ENCODE measurements at regions not wholly inside any gene's neighbourhood (a gene's known extent, or its start where the extent isn't known, plus 50 kb on each side); places are given as distances from the start of the nearest gene placed in this dataset.

DNA sequence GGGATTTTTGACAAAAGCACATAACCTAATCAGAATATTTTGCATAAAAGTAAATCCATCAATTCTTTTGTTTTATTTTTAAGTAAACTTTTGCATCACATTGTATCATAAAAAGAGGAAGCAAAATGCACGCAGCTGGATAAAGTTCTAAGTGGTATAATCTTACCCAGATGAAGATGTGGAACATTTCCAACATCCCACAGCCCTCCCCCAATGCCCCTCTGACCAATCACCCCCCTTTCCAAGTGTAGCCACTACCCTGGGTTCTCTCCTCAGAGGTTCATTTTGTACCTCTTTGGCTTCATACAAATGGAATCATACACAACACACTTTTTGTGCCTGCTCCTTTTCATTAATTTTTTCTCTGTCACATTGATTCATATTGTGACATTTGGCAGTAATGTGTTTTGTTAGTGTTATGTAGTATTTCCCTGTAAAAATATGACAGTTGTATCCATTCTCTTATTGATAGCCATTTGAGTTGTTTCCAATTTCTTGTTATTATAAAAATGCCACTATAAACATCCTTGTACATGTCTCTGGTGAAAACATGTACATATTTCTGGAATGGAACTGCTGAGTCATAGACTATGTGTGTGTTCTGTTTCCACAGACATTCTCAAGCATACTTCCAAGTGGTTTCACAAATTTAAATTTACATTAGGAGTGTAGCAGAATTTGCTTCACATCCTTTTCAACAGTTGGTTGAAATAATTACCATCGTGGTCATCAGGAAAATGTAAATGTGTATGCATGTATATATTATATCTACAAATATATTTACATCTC is 92.9 kb upstream of the SYNDIG1 start:
- no peak for DNase-seq (ENCODE audit: low spot score)

DNA sequence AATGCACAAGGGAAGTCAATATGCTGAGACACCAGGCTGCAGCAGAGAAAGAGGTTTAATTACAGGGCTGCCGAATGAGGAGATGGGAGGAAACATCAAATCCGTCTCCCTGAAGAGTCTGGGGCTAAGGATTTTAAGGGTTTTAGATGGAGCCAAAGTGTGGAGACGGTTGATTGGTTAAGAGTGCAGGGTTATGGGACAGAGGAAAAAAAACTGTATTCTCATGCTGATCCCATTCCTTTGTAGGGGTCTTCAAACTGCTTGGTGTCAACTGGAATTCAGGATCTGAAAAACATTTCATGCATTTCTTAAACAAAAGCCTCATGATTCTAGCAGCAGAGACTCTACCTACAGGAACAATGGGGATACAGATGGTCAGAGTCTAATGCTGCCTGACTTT is 96.1 kb upstream of the SYNDIG1 start:
- no peak for DNase-seq (ENCODE audit: low spot score)

GRCh38 chr20:24370911-24371695 is 98.3 kb upstream of the SYNDIG1 start:
- no peak for DNase-seq (ENCODE audit: low spot score)

DNA sequence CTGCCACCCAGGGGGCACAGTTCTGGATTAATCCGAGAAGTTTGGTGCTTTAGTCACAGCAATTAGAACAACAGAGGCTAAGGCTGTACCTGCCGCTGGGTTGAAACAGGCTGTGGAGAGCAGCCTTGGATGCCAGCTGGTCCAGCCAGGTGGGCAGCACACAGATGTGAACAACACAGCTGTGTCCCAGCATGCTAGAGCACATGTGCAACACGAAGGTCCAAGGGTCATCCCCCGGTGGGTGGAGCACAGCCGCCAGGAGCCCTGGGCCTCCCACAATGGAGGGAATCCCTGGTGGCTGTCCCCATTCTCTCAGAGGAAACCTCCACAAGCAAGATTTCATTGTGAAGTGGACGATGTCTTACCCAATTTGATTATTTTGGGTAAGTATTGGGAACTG is 99.2 kb upstream of the SYNDIG1 start:
- DNase-seq (ENCODE audit: low spot score), result no peak

GRCh38 chr20:24368253-24368652 is 101.2 kb upstream of the SYNDIG1 start:
- no peak for DNase-seq (ENCODE audit: low spot score)

DNA sequence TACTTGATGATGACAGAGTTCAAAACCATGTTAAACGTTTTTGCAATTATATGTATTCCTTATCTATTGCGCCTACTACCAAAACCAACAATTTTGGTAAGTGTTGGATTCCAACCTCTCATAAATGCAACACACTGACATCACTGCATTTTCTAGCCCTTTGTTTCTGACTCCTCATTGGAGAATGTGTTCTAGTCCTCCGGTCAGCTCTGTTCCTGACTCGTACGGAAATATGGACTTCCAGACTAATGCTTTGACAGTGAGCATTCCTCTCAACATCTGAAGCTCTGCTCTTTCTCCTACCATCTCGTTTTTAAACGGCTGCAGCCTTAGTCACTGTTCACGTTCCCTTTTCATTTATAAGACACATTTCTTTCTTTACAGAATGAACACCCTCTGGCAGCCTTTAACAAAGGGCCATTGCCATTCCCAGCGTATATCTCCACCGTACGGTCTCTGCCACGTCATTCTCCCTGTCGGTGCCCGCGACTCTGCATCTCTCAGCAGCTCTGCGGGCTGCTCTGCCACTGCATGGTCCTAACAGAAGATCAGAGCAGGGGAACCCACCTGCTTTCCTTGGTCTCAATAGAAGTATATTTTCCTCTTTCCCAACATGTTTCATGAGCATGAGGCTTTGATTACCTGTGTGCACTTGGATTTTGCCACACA is 103.0 kb upstream of the SYNDIG1 start:
- no peak for DNase-seq (ENCODE audit: low spot score)

GRCh38 chr20:24365670-24366069 is 103.8 kb upstream of the SYNDIG1 start:
- no peak for DNase-seq (ENCODE audit: low spot score)

DNA sequence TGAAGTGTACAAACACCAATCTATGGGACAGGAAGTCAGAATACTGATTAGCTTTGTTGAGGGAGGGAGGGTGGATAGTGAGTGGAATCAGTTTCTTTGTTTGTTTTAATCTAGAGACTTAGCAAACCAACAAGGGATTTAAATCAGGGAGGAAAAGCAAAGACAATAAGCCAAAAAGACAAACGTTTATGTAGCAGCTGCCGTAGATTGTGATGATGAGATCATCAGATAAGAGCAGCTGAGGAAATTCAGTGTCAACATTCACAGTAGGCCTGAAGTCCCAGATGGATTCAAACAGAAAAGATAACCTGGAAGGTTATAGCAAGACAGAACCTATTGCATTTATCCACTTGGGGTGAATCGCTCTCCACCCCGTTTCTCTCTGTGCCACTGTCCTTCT is 104.9 kb upstream of the SYNDIG1 start:
- no peak for DNase-seq (ENCODE audit: low spot score)

- DNase-seq (ENCODE audit: low spot score), result no peak
Measured at GRCh38 chr20:24363031-24363430, 106.4 kb upstream of the SYNDIG1 start.

- no peak for DNase-seq (ENCODE audit: low spot score)
Measured at GRCh38 chr20:24362080-24362479, 107.3 kb upstream of the SYNDIG1 start.

- no peak for DNase-seq (ENCODE audit: low spot score)
Measured at GRCh38 chr20:24361541-24361940, 107.9 kb upstream of the SYNDIG1 start.

- DNase-seq (ENCODE audit: low spot score), result no peak
Measured at GRCh38 chr20:24360531-24360930, 108.9 kb upstream of the SYNDIG1 start.

- no peak for DNase-seq (ENCODE audit: low spot score)
Measured at GRCh38 chr20:24359321-24360027, 110.0 kb upstream of the SYNDIG1 start.

GRCh38 chr20:24357931-24358330 is 111.5 kb upstream of the SYNDIG1 start:
- DNase-seq (ENCODE audit: low spot score), result no peak

- DNase-seq (ENCODE audit: low spot score), result no peak
Measured at GRCh38 chr20:24357177-24357576, 112.3 kb upstream of the SYNDIG1 start.

- no peak for DNase-seq (ENCODE audit: low spot score)
Measured at GRCh38 chr20:24353135-24353690, 116.2 kb upstream of the SYNDIG1 start.

GRCh38 chr20:24350923-24351368 is 118.5 kb upstream of the SYNDIG1 start:
- no peak for DNase-seq (ENCODE audit: low spot score)

GRCh38 chr20:24341781-24342180 is 127.6 kb upstream of the SYNDIG1 start:
- no peak for DNase-seq (ENCODE audit: low spot score)

GRCh38 chr20:24340933-24341332 is 128.5 kb upstream of the SYNDIG1 start:
- no peak for DNase-seq (ENCODE audit: low spot score)

GRCh38 chr20:24339210-24339641 is 130.2 kb upstream of the SYNDIG1 start:
- no peak for DNase-seq (ENCODE audit: low spot score)

GRCh38 chr20:24337551-24337950 is 131.9 kb upstream of the SYNDIG1 start:
- DNase-seq (ENCODE audit: low spot score), result no peak

DNA sequence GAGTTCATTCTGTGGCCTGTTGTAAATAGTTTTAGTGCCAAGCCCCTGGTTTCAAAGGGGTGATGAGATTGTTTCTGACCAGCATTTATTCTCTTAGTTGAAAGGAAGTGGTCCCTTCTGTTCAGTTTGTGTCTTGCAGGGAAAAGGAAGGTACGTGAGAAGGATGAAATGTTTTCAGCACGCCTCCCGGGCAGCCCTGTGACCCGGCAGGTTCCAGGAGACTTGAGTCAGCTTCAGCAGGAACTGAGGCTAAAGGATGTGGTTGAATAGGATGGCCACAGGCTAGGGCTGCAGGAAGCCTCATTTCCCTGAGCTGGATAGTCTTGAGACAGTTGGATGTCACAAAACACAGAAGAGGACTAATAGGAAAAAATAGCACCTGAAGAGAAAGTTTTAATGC is 132.4 kb upstream of the SYNDIG1 start:
- DNase-seq (ENCODE audit: low spot score), result no peak

Data from Ammon's horn (tissue), 1 donor.